Endothelial cell of umbilical vein (primary cell): ENCODE measurements at regions not wholly inside any gene's neighbourhood (a gene's known extent, or its start where the extent isn't known, plus 50 kb on each side); places are given as distances from the start of the nearest gene placed in this dataset.

ENCODE experiments used
- BruUV-seq: library from RNA; stranded (reverse); fragments of 400-500 nt; replicated peaks from 2 replicates; lab custom pipeline; 2021; lab: Mats Ljungman, UMichigan
- CTCF ChIA-PET: fragments of 300-600, 350-600 bp; sonication (Branson Sonifier 250); formaldehyde crosslinking; loops from one replicate; lab custom pipeline; 2021; ENCODE audit warnings: antibody characterized with exemption, inconsistent platforms; lab: Charles Lee
- POLR2A ChIA-PET: fragments of 300-600, 350-600 bp; sonication (Branson Sonifier 250); formaldehyde crosslinking; loops from one replicate; lab custom pipeline; 2021; ENCODE audit warnings: antibody characterized with exemption, inconsistent platforms; lab: Charles Lee
- DNase-seq: peaks from one replicate; pipeline ENCODE4 v3.0.0-alpha.2; 2011; ENCODE audit warnings: low read depth, low spot score
- FAIRE-seq: peaks from 2 replicates; lab custom pipeline; 2011; peaks lifted over from hg19 to GRCh38; lab: Jason Lieb, UNC
- H2AFZ ChIP-seq: 2 replicates; pipeline ENCODE4 v1.6.0; 2012; ENCODE audit warnings: low read depth, low read length, control low read depth, inconsistent platforms
- H3K27ac ChIP-seq: 2 replicates; pipeline ENCODE4 v1.5.1; 2011; ENCODE audit warnings: low read depth, mild to moderate bottlenecking, control low read depth, low read length, moderate library complexity; ENCODE audit not compliant: insufficient read depth
- H3K27me3 ChIP-seq, 2 experiments: 2 replicates each; pipeline versions ENCODE4 v1.6.0 to v1.6.1; 2011; ENCODE audit warnings: low read length in 2 of 2, mixed read lengths in 1 of 2; ENCODE audit not compliant: control insufficient read depth in 2 of 2, insufficient read depth in 2 of 2
- H3K36me3 ChIP-seq, 2 experiments: 2 replicates in 1 of 2; 3 replicates in 1 of 2; pipeline ENCODE4 v1.5.1; 2011; ENCODE audit warnings: low read length in 2 of 2, mild to moderate bottlenecking in 1 of 2, moderate library complexity in 1 of 2; ENCODE audit not compliant: control insufficient read depth in 2 of 2, insufficient read depth in 2 of 2; ENCODE audit errors: extremely low read depth in 1 of 2
- H3K4me1 ChIP-seq: 3 replicates; pipeline ENCODE4 v1.5.1; 2011; ENCODE audit warnings: mild to moderate bottlenecking, low read length; ENCODE audit not compliant: control insufficient read depth, insufficient read depth; ENCODE audit errors: extremely low read depth
- H3K4me2 ChIP-seq: 2 replicates; pipeline ENCODE4 v1.6.1; 2011; ENCODE audit warnings: low read length, control low read depth, mixed read lengths; ENCODE audit not compliant: insufficient read depth
- H3K4me3 ChIP-seq, 3 experiments: fragments of 200-600 bp in 1 of 3; sonication (generic), shearing (Covaris generic) in 1 of 3; replicated peaks in 1 of 3; 2 replicates each; pipeline ENCODE4 v1.5.1; 2011 to 2016; ENCODE audit warnings: control low read depth in 3 of 3, low read length in 3 of 3, mild to moderate bottlenecking in 2 of 3, inconsistent platforms in 1 of 3, low read depth in 1 of 3, moderate library complexity in 1 of 3; ENCODE audit not compliant: insufficient read depth in 1 of 3
- H3K79me2 ChIP-seq: 2 replicates; pipeline ENCODE4 v1.6.0; 2012; ENCODE audit warnings: low read length, inconsistent platforms; ENCODE audit not compliant: control insufficient read depth, insufficient read depth
- H3K9ac ChIP-seq: replicated peaks from 2 replicates; pipeline ENCODE3; 2011; ENCODE audit warnings: low read length, control low read depth; ENCODE audit not compliant: insufficient read depth; ENCODE audit errors: extremely low read depth
- H3K9me1 ChIP-seq: replicated peaks from 3 replicates; pipeline ENCODE4 v1.6.0; 2011; ENCODE audit warnings: mild to moderate bottlenecking, low read length; ENCODE audit not compliant: control insufficient read depth, insufficient read depth; ENCODE audit errors: extremely low read depth
- H3K9me3 ChIP-seq: replicated peaks from 2 replicates; pipeline ENCODE4 v1.5.1; 2012; ENCODE audit warnings: low read length, inconsistent platforms; ENCODE audit not compliant: control insufficient read depth, insufficient read depth
- H4K20me1 ChIP-seq: replicated peaks from 2 replicates; pipeline ENCODE3; 2011; ENCODE audit warnings: mild to moderate bottlenecking, low read length; ENCODE audit not compliant: control insufficient read depth, insufficient read depth; ENCODE audit errors: extremely low read depth
- EZH2 ChIP-seq: IDR thresholded peaks from 2 replicates; pipeline ENCODE4 v1.6.1; 2012; ENCODE audit warnings: borderline replicate concordance, low read depth, mild to moderate bottlenecking, moderate library complexity, low read length, inconsistent platforms; ENCODE audit not compliant: severe bottlenecking
- FOS ChIP-seq: IDR thresholded peaks from 2 replicates; pipeline ENCODE4 v1.6.1; 2011; ENCODE audit warnings: mild to moderate bottlenecking, low read length, moderate library complexity, borderline replicate concordance; ENCODE audit not compliant: insufficient read depth
- GATA2 ChIP-seq: IDR thresholded peaks from 2 replicates; pipeline ENCODE4 v1.7.0; 2011; ENCODE audit warnings: low read depth, mild to moderate bottlenecking, moderate library complexity, mixed read lengths, low read length; ENCODE audit not compliant: insufficient read length, insufficient read depth
- JUN ChIP-seq: IDR thresholded peaks from 2 replicates; pipeline ENCODE4 v1.6.1; 2011; ENCODE audit warnings: borderline replicate concordance, low read depth; ENCODE audit not compliant: insufficient read length, insufficient read depth
- MYC ChIP-seq: IDR thresholded peaks from one replicate; pipeline ENCODE4 v1.6.1; 2011; ENCODE audit warnings: mild to moderate bottlenecking, low read depth, low read length
- POLR2A ChIP-seq: IDR thresholded peaks from 2 replicates; pipeline ENCODE4 v1.6.1; 2012; ENCODE audit warnings: low read depth, mild to moderate bottlenecking, control low read depth, low read length
- POLR2AphosphoS5 ChIP-seq: IDR thresholded peaks from 2 replicates; pipeline ENCODE4 v1.6.1; 2012; ENCODE audit warnings: low read depth, mild to moderate bottlenecking, control low read depth, low read length, moderate library complexity; ENCODE audit not compliant: insufficient read depth
- dilution Hi-C: fragments of 300-500 bp; cut with MboI; formaldehyde crosslinking; loops from one replicate; pipeline ENCODE4 v1.15.0; 2019; ENCODE audit warnings: low sequenced_read_pairs; ENCODE audit not compliant: extremely low pct_ligation_motif_present
- intact Hi-C: fragments of 100-400 bp; cut with micrococcal nuclease; formaldehyde crosslinking; loops from one replicate; pipeline ENCODE4 v1.10.0; 2022
- TF ChIP-seq, protein P1 (sequence below), 2 donors: IDR thresholded peaks; 1 replicate in 1 of 2; 2 replicates in 1 of 2; pipeline ENCODE4 v1.5.1; 2011; ENCODE audit warnings: low read length in 2 of 2, mild to moderate bottlenecking in 2 of 2, moderate library complexity in 2 of 2, control low read depth in 1 of 2, inconsistent platforms in 1 of 2, low read depth in 1 of 2; ENCODE audit not compliant: insufficient read depth in 1 of 2; ENCODE audit errors: extremely low read depth in 1 of 2
- TF ChIP-seq, protein P2 (sequence below): IDR thresholded peaks from 2 replicates; pipeline ENCODE4 v1.6.1; 2011; ENCODE audit not compliant: insufficient read depth, insufficient read length

DNA sequence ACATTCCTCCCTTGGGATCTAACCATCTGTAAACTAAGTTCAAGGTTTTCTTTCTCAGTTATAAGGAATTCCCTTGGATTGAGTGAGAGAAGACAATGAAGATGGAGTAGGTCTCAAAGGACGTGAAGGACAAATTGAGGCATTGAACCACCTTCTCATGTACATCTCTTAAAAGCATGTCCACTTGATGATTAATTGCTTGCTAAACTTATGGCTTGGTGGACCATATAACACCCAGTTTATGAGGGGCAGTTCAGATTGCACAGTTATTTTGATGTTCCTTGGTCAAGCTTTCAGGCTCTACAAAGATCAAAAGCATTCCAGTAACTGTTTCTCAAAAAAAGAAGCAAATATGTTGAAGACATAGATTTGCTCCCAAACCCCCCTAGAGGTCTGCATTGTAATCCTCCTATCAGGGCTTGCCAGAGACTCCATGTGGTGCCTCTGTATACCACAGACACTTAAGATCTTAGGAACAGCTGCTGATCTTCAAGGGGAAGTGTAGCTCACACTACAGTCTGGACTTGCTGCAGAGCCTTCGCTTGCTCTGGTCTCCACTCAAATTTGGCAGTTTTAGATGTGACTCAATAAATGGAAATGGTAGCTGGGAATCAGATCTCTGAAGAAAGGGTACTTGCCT is 56.9 kb upstream of the ALDH1A1 start:
- no TSS peak for BruUV-seq
- H3K79me2 ChIP-seq = no peaks in the 10 kb centered on the region
- ChIA-PET POLR2A (no interaction called here), CTCF (interaction anchor here (1.0 to 2.9 kb wide), 3 partner anchors 12 to 138 kb away, joined by 3 to 23 read pairs (median 3); no protein-coding TSS in a partner anchor)
- H3K4me3 ChIP-seq = no peak overlapping the region
- no peak overlapping the region for H3K9ac ChIP-seq
- H3K27ac ChIP-seq = no peak overlapping the region
- DNase-seq (no peak), FAIRE-seq (no peak)
- no peaks in the 10 kb centered on the region for H4K20me1 ChIP-seq
- intact Hi-C loops = no loop called here
- peaks cover 38% of the 10 kb centered on the region for H3K4me1 ChIP-seq
- no peaks in the 10 kb centered on the region for H3K9me3 ChIP-seq
- TF ChIP-seq, protein P1, sequence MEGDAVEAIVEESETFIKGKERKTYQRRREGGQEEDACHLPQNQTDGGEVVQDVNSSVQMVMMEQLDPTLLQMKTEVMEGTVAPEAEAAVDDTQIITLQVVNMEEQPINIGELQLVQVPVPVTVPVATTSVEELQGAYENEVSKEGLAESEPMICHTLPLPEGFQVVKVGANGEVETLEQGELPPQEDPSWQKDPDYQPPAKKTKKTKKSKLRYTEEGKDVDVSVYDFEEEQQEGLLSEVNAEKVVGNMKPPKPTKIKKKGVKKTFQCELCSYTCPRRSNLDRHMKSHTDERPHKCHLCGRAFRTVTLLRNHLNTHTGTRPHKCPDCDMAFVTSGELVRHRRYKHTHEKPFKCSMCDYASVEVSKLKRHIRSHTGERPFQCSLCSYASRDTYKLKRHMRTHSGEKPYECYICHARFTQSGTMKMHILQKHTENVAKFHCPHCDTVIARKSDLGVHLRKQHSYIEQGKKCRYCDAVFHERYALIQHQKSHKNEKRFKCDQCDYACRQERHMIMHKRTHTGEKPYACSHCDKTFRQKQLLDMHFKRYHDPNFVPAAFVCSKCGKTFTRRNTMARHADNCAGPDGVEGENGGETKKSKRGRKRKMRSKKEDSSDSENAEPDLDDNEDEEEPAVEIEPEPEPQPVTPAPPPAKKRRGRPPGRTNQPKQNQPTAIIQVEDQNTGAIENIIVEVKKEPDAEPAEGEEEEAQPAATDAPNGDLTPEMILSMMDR (IDR thresholded peaks at IDR 0.05; ENCODE audit: extremely low read depth in 1 of 2, insufficient read depth in 1 of 2, low read depth in 1 of 2, low read length in 2 of 2) = no peak
- TF ChIP-seq EZH2 (no peak), FOS (no peak), POLR2A (no peak), GATA2 (no peak), MYC (no peak), POLR2AphosphoS5 (no peak), JUN (no peak)
- TF ChIP-seq, protein P2, sequence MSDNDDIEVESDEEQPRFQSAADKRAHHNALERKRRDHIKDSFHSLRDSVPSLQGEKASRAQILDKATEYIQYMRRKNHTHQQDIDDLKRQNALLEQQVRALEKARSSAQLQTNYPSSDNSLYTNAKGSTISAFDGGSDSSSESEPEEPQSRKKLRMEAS = no peak
- no peaks in the 10 kb centered on the region for H3K9me1 ChIP-seq
- H2AFZ ChIP-seq = no peak overlapping the region
- H3K36me3 ChIP-seq = no peaks in the 10 kb centered on the region
- dilution Hi-C loops = no loop called here
- H3K27me3 ChIP-seq = no peaks in the 10 kb centered on the region
- no peak overlapping the region for H3K4me2 ChIP-seq
